ENCODE measurements at regions not wholly inside any gene's neighbourhood (a gene's known extent, or its start where the extent isn't known, plus 50 kb on each side); places are given as distances from the start of the nearest gene placed in this dataset.

DNA sequence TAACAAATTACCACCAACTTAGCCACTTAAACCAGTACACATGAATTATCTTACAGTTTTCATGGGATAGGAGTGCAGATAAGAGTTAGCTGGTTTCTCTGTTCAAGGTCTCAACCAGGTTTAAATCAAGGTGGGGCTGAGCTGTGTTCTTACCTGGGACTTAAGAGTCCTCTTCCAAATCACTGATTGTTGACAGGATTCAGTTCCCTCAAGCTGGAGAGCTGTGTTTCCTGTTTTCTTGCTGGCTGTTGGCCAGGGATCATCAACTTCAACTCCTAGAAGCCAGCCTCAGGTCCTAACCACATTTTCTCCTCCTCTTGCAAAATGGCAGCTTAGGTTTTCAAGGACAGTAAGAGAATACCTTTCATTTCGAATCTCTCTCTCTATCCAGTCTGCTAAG, 123.8 kb upstream of the CHRM3 start:
- TF ChIP-seq, protein P1, sequence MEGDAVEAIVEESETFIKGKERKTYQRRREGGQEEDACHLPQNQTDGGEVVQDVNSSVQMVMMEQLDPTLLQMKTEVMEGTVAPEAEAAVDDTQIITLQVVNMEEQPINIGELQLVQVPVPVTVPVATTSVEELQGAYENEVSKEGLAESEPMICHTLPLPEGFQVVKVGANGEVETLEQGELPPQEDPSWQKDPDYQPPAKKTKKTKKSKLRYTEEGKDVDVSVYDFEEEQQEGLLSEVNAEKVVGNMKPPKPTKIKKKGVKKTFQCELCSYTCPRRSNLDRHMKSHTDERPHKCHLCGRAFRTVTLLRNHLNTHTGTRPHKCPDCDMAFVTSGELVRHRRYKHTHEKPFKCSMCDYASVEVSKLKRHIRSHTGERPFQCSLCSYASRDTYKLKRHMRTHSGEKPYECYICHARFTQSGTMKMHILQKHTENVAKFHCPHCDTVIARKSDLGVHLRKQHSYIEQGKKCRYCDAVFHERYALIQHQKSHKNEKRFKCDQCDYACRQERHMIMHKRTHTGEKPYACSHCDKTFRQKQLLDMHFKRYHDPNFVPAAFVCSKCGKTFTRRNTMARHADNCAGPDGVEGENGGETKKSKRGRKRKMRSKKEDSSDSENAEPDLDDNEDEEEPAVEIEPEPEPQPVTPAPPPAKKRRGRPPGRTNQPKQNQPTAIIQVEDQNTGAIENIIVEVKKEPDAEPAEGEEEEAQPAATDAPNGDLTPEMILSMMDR (IDR thresholded peaks at IDR 0.05) = no peak
- no peak for TF ChIP-seq POLR2A (IDR thresholded peaks at IDR 0.05)
